ENCODE measurements at regions not wholly inside any gene's neighbourhood (a gene's known extent, or its start where the extent isn't known, plus 50 kb on each side); places are given as distances from the start of the nearest gene placed in this dataset.

- DNase-seq, result no peak
Measured at GRCh38 chr4:127048376-127049044, 584.2 kb upstream of the INTU start.

DNA sequence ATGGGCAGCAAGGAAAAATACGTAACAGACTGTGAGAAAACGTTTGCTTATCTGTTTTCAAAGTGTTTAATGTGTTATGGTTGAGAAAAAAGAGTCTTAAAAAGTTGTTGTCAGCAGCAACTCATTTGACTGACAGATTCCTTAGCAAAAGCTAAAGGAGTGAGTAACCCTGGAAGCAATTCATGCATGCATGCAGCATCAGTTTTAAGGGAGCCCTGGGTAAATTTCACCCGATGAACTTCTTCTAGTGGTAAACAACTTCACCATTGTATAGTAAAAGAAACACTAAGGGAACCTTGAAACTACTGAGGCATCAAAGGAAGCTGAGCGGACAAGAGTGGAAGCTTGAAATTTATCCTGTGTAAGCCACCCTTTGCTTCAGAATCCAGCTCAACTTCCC lies 583.2 kb upstream of the INTU start:
- no peak for DNase-seq

- no peak for DNase-seq
Measured at GRCh38 chr4:127052742-127053141, 580.0 kb upstream of the INTU start.

DNA sequence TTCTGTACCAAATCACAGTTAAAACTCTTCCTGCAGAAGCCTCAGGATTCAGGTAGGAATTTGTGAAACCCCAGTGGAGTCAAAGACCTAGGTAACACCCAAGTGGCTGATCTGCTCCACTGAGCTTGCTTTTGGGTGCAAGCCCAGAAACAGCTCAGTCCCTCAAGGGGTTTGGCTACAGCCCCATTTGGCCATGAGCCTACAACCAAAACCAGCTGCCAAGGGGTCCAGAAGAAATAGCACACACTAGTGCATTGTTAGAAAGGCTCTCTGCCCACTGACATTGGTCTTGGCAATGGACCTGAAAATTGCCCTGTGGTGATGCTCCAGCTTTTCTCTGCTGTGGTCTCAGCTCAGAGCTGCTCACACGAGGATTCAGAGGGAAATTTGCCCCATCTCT lies 577.4 kb upstream of the INTU start:
- no peak for DNase-seq

DNA sequence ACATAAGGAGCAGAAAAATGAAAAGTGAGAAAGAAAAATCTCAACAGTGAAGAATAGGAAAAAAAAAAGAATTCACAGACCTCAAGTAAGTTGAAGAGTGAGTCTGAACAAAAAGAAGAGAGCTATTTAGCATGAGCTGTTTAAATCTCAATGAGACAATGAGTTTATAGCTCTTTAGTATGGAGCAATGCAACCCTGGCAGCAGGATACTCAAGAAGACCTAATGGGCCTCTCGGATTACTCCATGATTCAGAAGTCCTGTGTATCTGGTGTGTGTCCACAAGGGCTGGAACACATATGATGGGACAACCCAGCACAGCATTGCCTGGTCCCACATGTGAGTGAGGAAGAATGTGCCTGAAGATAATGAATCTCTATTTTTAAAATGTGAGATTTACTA lies 563.1 kb upstream of the INTU start:
- no peak for DNase-seq

GRCh38 chr4:127071443-127071842 lies 561.3 kb upstream of the INTU start:
- no peak for DNase-seq

DNA sequence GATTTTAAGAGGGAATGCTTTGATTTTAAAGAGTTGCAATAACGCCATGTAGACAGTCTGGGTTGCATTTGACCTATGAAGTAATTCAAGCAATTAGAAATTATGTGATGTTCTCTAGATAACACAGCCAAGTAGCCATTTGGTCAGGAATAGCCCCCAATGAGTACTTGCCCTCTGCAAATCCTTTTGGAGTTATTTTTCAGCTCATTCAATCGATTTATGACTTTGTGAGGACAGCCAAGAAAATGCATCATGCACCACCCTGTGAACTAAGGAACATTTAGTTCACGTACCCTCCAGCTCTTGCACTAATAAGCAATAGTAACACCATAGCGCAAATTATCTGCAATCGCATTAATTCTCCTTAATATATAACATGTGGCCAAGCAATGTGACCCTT lies 552.6 kb upstream of the INTU start:
- no peak for DNase-seq

GRCh38 chr4:127081041-127081440 lies 551.7 kb upstream of the INTU start:
- no peak for DNase-seq

GRCh38 chr4:127082986-127083385 lies 549.8 kb upstream of the INTU start:
- no peak for DNase-seq

DNA sequence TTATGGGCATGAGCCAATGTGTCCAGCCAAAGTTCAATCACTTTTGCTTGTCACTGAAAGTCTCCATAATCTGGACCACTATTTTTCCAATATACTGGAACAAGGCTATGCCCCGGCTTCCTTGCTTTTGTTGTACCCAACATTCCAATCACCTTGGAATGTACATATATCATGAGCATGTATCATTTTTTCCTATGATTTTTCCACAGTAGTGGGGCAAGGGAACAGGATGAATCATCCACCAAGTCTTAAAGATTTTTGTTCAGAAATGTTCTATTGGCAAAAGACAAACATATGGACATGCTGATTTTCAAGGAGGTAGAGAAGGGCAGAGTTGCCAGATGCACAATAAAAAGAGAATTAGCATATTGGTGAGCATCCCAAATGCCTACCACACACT lies 548.1 kb upstream of the INTU start:
- no peak for DNase-seq

- DNase-seq, result no peak
Measured at GRCh38 chr4:127097061-127097460, 535.7 kb upstream of the INTU start.

GRCh38 chr4:127102361-127102760 lies 530.4 kb upstream of the INTU start:
- DNase-seq, result no peak

DNA sequence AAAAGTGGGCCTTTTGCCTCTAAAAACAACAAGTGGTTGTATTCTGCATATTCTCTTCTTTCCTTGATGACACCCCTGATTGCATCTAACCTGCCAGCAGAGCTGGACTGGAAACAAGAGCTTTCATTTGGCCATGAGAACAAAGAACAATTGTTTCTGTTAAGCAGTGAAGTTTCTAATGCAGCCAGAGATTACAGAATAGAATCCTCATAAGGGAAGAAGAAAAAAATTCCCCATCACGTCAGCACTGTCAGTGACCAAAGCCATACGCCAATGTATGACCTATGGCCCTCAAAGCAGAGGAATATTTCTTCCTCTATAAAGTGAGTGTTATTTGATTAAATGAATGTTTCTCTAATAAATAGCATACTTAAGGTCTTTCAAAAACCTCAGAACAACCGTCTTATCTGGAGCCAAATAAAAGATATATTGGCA lies 529.1 kb upstream of the INTU start:
- DNase-seq, result no peak

GRCh38 chr4:127113844-127114362 lies 518.9 kb upstream of the INTU start:
- no peak for DNase-seq

DNA sequence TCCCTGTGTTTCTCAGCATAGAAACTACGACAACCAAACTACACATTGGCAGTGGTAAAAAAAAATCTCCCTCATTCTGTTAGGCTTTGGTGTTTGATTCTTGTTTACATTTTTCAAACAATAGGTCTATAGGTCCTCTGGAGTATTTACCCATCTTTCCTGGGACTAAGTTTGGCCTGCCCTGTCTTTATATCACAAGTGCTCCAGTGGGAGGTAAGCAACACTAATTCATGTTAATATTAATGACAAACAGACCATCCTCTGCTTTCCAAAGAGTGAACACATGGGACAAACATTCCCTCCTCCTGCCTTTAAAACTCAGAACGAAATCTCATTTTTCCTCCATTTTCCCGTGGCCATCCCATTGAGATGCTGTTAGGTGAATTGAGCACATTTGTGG lies 514.1 kb upstream of the INTU start:
- DNase-seq, result no peak

GRCh38 chr4:127120441-127121090 lies 512.2 kb upstream of the INTU start:
- no peak for DNase-seq

DNA sequence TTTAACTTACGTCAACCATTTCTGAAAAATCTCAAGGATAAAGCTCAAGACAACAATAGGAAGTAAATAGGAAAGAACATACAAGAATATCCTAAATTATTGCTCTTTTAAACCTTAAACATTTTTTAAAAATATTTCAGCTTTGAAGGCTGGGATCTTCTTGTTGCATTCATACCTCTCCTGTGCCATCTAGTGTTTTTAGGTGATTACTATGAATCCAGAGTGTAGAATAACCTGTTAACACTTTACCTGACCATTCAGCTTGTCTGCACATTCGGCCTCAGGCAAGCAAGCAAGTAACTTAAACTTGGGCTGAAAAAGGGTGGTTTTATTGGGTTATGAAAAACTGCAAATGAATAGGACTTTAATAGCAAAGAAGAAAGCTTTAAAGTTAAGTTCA lies 507.8 kb upstream of the INTU start:
- DNase-seq, result no peak

- DNase-seq, result no peak
Measured at GRCh38 chr4:127126718-127127117, 506.0 kb upstream of the INTU start.

DNA sequence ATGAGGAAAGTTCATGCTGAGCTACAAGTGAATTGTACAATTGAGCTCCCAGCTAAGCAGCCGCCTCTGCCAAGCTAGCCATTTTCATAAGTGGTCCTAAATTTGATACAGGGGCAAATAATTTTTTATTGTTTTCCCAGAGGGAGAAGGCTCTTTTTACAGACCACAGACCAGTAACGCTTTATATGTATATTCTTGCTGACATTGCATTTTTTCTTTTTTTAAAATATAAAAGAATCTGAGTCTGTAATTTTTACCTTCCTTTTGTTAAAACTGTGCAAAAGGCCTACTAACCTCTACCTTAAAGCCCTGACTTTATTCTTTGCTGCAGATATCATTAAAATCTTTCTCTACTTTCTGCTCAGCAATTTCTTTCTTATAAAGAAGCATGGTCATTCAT lies 501.2 kb upstream of the INTU start:
- no peak for DNase-seq

GRCh38 chr4:127134490-127134889 lies 498.3 kb upstream of the INTU start:
- no peak for DNase-seq

DNA sequence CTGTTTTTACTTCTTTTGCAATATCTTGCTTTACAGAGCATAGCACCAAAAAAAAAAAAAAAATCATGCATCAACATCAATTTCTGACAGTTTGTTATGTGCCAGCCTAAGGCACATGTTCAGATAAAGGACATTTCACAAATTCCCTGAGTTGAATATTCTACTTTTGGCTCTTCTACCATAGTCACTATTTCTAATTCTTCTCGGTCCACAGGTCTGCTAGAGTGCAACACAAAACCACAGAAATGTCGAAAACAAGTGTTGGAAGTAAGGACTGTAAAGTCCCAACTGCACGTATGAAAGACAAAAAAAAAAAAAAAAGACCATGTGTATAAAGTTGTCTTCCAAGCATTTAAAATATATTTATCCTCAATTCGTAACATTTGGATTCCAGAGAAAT lies 494.2 kb upstream of the INTU start:
- DNase-seq, result no peak

DNA sequence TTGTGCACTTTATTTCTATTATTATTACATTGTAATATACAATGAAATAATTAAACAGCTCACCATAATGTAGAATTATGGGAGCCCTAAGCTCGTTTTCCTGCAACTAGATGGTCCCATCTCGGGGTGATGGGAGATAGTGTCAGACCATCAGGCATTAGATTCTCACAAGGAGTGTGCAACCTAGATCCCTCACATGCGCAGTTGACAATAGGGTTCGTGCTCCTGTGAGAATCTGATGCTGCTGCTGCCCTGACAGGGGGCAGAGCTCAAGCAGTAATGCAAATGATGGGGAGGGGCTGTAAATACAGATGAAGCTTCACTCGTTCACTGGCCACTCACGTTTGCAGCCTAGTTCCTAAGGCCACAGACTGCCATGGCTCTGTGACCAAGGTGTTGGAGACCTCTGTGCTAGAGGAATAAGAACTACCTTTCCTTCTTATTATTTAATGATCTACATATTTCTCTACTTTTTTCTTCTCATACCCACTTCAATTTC lies 492.9 kb upstream of the INTU start:
- DNase-seq, result no peak

DNA sequence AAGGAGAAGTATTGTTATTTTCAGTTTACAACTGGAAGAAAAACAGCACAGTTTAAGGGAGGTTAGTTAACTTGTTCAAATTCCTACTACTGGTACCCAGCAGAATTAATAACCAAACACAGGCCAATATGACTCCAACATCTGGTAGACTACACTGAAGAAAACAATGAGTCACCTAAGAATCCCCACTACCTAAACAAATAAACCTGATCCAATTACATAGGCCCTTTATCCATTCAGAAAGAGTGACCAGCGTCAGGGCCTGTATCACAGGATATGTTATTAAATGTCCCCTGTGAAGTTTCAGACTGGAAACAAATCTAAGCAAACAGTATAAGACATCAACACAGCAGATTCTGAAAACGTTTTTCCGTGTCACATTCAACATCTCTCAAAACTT lies 492.5 kb upstream of the INTU start:
- no peak for DNase-seq

DNA sequence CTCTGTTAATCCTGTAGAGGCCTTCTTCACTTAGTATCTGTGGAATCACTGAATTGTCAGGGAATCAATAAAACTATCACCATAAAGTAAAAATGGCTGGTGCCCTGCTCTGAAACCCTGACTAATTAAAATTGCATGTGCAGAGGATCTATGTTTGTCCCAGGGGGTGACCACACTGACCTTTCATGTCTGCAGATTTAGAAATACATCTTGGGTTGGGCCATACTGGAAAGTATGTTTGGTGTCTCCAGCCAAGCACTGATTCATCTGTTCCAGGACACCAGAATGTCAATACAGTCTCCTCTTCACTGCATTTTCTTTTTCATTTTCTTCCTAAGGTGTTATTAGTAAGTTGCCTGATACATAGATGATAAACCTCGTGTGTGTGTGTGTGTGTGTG lies 490.9 kb upstream of the INTU start:
- no peak for DNase-seq
